CD4-positive, alpha-beta T cell treated with Interleukin-1 beta for 1 hour (primary cell): ENCODE measurements at regions not wholly inside any gene's neighbourhood (a gene's known extent, or its start where the extent isn't known, plus 50 kb on each side); places are given as distances from the start of the nearest gene placed in this dataset.
"Not testable (repeated sequence)": the region's sequence is repeated elsewhere in the genome, so short reads cannot be mapped to it uniquely, and the experiment has no call there.

Experiments used
- DNase-seq, 2 donors: peaks; one replicate each; pipeline ENCODE4 v3.0.0-alpha.2; 2020 to 2022

- DNase-seq = not testable (repeated sequence)
Observed at GRCh38 chr21:31819692-31820091, 53.1 kb upstream of the HUNK start.

DNA sequence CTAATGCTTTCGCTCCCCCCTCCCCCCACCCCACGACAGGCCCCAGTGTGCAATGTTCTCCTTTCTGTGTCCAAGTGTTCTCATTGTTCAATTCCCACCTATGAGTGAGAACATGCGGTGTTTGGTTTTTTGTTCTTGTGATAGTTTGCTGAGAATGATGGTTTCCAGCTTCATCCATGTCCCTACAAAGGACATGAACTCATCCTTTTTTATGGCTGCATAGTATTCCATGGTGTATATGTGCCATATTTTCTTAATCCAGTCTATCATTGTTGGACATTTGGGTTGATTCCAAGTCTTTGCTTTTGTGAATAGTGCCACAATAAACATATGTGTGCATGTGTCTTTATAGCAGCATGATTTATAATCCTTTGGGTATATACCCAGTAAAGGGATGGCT, 58.5 kb upstream of the HUNK start:
- not testable (repeated sequence) for DNase-seq

GRCh38 chr21:31813862-31814261, 59.0 kb upstream of the HUNK start:
- DNase-seq = no peak

DNA sequence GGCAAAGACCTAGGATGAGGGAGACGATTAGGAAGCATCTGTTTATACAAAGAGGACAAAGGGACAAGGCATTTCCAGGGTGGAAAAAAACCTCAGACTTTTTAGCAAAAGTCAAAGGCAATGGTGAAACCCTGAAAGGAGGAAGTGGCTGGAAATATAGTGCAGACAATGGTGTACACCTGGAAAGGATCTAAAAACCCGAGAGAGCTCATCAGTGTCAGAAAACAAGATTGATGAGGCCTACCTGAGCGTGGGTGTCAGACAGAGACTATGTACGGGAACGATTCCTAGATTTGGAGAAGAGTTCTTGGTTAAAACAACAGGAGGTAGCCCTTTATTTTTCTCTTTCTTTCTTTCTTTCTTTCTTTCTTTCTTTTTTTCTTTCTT, 68.8 kb upstream of the HUNK start:
- DNase-seq = no peak

GRCh38 chr21:31803039-31804007, 69.5 kb upstream of the HUNK start:
- DNase-seq = no peak

DNA sequence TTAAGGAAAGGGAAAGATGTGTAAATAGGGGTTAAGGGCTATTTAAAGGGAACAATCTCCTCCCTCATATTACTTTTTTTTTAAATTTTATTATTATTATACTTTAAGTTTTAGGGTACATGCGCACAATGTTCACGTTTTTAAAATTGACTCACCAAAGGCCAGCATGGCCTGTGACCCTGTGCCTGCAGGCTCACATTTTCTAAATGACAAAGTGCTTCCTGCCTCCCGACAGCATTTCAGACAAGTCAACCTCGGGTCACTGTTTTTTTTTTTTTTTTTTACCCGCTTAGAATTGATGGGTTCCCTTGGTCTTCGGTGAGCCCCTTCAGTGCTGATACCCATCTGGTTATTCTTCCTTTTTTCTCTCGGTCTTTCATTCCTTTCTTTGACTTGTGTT, 70.4 kb upstream of the SCAF4 start:
- no peak for DNase-seq

DNA sequence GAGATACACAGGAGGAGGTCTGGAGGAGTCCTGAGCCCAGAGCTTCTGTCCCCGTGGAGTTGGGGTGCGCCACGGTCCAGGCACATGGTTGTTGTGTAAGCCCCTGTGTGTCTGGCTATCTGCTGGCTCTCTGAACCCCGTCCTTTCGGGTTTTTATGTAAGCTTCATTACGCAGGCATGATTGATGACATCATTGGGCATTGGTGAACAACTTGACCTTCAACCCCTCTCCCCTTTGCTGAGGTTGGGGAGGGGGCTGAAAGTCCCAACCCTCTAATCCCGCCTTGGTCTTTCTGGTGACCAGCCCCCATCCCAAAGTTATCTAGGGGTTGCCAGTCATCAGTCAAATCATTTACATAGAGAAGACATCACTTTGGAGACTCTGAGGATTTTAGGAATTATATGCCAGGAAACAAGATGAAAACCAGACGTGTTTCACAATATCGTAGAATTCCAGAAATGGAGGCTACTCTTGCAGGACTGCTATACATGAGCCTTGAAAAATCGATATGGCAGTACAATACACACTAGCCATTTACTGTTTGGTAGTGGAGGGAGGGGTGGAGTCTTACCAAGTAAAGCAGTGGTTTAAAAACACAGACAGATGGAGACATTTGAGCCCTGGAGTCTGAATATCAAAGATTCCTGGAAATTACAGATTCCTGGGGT, 69.8 kb upstream of the SCAF4 start:
- DNase-seq = no peak

DNA sequence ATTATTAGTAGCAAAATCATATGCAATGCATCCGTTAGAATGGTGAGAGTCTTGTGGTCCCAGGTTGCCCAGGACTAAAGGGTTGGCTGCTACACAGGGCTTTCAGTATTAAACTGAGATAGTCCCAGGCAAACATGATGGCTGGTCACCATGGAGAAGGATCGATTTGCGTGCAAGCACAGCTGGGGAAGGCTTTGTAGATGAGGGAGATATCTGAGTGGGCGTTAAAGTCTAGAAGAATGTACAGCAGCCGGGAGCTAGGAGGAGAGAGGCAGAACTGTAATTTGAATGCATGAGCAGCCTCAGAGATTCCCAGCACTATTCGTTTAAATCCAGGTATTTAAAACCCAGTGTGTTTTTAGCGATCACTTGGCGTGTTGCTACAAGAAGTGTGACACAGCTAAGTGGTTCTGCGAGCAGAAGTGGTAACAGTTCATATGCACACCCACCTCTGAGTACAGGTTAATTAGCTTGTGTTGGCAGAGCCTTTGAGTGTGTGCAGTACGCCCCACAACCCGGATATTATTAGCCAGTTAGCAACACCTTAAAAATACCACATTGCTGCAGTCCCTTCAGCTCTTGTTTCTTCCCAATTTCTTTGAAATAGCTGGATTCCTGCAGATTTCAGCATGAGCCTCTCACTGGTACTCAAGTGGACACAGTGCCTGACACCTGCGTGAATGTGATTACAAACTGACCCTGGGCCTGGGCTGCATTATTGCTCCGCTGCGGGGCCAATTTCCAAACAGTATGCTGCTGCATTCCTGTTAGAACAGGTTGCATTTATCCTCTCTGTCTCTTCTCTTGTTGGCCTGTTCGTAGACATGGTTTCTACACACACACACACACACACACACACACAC, 67.2 kb upstream of the SCAF4 start:
- no peak for DNase-seq

GRCh38 chr21:31795992-31796391, 64.1 kb upstream of the SCAF4 start:
- DNase-seq = no peak

GRCh38 chr21:31790420-31790819, 58.5 kb upstream of the SCAF4 start:
- not testable (repeated sequence) for DNase-seq

DNA sequence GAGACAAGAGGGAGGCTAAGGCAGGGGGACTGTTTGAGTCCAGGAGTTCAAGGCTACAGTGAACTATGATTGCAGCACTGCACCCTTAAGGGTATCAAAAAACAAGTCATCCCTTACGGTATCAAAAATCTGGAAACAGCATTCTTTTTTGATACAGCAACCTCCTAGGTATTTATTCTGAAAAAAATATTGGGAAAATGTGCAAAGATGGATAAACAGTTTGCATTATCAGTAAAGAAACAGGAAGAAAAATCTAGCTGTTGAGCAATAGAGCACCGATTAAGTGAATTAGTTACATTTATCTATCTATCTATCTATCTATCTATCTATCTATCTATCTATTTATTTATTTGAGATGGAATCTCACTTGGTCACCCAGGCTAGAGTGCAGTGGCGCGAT, 56.7 kb upstream of the SCAF4 start:
- no peak for DNase-seq

DNA sequence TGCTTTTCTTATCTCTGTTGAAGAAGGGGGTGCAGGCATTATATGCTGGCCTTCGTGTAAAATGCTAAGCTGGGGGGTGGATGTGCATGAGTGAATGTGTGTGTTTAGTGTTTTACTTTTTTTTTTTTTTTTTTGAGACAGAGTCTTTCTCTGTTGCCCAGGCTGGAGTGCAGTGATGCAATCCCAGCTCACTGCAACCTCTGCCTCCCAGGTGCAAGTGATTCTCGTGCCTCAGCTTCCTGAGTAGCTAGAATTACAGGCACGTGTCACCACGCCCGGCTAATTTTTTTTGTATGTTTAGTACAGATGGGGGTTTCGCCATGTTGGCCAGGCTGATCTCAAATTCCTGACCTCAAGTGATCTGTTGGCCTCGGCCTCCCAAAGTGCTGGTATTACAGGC, 55.8 kb upstream of the SCAF4 start:
- not testable (repeated sequence) for DNase-seq

- DNase-seq = no peak
Observed at GRCh38 chr21:31786164-31786920, 54.4 kb upstream of the SCAF4 start.

GRCh38 chr21:31785237-31786163, 53.6 kb upstream of the SCAF4 start:
- DNase-seq = peak; percentile 49 to 51

DNA sequence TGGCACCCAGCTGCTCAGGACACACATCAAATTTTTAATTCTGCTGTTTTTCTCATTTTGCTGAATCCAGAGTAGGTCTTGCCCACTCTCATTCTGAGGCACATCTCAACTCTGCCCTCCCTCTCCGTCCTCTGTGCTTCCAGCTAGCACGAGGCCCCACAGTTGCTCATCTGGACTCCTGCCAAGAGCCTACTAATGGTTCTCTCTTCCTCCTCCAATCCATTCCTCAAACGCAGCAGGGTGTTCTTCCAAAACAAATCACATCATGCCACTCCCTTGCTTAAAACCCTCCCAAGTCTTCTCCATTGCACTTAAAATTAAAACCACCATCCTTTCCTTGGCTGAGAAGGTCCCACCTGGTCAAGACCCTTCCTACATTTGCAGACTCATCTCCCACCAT, 49.8 kb upstream of the SCAF4 start:
- DNase-seq = peak in 1 of 2 donors; percentile 11
